ENCODE measurements at regions not wholly inside any gene's neighbourhood (a gene's known extent, or its start where the extent isn't known, plus 50 kb on each side); places are given as distances from the start of the nearest gene placed in this dataset.

DNA sequence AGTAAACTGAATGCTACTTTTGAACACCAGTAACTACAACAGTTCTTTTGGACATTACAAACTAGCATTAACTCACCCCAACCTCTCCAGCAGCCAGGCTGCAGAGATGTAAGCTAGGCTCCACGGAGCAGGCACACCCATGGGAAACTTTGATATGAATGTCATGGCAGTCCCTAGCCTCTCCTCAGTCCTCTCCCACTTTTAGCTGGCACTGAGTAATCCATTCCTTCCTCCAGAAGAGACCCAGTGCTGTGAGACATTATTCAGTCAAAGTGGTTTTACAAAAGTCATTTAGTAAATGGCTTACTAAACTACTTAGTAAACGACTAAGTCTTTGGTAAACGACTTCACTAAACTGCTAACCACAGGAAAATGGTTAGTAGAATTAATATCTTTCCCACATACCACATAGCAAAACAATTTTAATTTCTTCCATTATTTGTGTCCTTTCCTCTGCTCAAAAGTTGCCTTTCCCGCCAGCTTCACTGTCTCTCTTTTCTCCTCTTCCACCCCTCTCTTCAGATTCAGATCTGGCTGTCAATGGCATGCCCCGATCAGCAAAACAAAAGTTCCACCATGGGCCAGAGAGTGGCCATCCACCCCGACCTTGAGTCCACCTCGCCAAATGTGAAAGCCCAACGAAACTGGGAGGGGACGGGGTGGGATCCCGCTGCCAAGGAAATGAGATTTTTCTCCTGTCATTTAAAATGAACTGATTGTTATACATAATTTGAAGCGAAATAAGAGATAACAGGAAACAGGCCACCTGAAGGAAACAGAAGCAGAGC is 67.5 kb upstream of the TJP1 start:
- Histone ChIP-seq H3K4me1 (no peaks in the 10 kb centered on the region), H3K27ac (no peak overlapping the region), H3K36me3 (no peaks in the 10 kb centered on the region), H3K27me3 (no peaks in the 10 kb centered on the region), H3K9me3 (no peaks in the 10 kb centered on the region), H3K4me3 (no peak overlapping the region)
- DNase-seq, result no peak
- TF ChIP-seq, protein P1, sequence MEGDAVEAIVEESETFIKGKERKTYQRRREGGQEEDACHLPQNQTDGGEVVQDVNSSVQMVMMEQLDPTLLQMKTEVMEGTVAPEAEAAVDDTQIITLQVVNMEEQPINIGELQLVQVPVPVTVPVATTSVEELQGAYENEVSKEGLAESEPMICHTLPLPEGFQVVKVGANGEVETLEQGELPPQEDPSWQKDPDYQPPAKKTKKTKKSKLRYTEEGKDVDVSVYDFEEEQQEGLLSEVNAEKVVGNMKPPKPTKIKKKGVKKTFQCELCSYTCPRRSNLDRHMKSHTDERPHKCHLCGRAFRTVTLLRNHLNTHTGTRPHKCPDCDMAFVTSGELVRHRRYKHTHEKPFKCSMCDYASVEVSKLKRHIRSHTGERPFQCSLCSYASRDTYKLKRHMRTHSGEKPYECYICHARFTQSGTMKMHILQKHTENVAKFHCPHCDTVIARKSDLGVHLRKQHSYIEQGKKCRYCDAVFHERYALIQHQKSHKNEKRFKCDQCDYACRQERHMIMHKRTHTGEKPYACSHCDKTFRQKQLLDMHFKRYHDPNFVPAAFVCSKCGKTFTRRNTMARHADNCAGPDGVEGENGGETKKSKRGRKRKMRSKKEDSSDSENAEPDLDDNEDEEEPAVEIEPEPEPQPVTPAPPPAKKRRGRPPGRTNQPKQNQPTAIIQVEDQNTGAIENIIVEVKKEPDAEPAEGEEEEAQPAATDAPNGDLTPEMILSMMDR (IDR thresholded peaks at IDR 0.05), result no peak
- TF ChIP-seq POLR2A (IDR thresholded peaks at IDR 0.05), result no peak

DNA sequence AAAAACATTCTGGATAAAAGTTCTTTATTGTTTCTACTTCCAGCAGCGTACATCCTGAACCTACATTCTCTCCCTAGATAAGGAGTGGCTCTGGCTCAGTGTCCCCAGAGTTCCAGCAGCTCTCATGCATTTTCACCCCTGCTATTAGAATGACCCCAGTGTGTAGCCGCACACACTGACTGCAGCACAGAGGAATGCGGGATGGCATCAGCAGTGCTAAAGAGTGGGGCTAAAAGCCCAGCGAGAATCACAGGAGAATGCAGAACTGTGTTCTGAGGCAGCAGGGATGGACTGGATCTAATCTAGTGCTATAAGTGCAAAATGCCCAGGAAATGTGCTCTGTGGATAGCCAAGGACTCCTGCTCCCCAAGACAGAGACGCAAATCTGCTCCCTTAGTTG is 66.4 kb upstream of the TJP1 start:
- no peak overlapping the region for H3K4me3 ChIP-seq

DNA sequence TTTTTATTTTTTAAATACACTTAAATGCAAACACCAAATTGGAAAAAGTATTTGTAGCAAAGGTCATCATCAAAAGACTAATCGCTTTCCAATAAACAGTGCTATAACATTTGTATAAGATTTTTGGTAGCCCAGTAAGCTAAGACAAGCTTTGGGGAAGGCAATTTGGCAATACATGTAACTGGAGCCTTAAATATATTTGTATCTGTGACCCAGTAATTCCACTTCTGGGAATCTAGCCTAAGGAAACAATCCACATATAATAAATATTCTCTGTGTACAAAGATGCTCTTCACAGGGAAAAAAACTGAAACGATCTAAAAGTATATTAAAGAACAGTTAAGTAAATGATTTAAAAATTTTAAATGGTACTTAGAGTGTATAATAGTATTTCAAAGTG is 65.5 kb upstream of the TJP1 start:
- TF ChIP-seq, protein P1 (IDR thresholded peaks at IDR 0.05), result no peak
- no peak for TF ChIP-seq POLR2A (IDR thresholded peaks at IDR 0.05)
- DNase-seq, result no peak
- Histone ChIP-seq H3K27me3 (no peaks in the 10 kb centered on the region), H3K4me1 (no peaks in the 10 kb centered on the region), H3K4me3 (no peak overlapping the region), H3K36me3 (no peaks in the 10 kb centered on the region), H3K9me3 (no peaks in the 10 kb centered on the region), H3K27ac (no peak overlapping the region)

More for the DNA sequence above, 66.4 kb upstream of the TJP1 start:
- Histone ChIP-seq H3K27me3 (no peaks in the 10 kb centered on the region), H3K4me1 (no peaks in the 10 kb centered on the region), H3K9me3 (no peaks in the 10 kb centered on the region), H3K27ac (no peak overlapping the region), H3K36me3 (no peaks in the 10 kb centered on the region)
- DNase-seq, result no peak
- TF ChIP-seq POLR2A (IDR thresholded peaks at IDR 0.05), result no peak
- TF ChIP-seq, protein P1 (IDR thresholded peaks at IDR 0.05), result no peak

DNA sequence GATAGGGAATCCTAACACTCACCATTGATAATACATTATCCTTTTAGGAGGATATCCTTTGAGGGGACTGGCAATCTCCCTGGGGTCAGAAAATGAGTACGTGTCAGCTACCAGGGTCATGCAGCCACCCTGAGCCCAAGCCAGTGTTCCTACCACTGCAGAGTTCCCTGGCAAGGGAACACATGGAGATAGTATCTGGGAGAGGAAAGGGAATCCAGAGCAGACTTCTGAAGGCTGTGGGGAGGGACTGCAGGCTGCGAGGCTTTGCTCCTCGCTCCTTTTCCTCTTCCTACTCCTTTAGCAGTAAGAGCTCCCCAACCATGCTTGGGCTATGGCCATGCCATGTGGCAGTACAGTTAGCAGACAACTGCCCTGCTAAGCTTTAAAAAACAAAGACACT is 62.9 kb upstream of the TJP1 start:
- Histone ChIP-seq H3K9me3 (no peaks in the 10 kb centered on the region), H3K27ac (no peak overlapping the region)
- DNase-seq, result no peak

DNA sequence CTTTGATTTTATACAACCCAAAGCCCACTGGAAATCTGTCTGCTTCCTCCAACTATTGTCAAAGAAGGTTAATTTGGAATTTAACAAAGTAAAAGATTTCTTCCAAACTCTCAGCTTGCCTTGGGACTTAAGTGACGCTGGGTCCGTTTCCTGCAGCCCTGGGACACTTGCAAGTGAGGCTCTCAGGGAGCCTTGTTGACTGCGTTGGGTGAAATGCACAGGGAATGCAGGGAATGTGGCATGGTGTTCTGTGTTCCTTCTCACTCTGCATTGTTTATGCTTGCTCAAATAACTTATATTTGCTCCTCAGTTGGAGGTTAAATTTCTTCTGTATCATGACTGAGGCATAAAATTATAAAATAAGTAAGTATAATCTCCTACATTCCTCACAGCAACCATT is 60.9 kb upstream of the TJP1 start:
- Histone ChIP-seq H3K9me3 (no peaks in the 10 kb centered on the region), H3K36me3 (no peaks in the 10 kb centered on the region), H3K4me3 (no peak overlapping the region), H3K27ac (peak overlapping the region in 1 of 4 donors; percentile 3), H3K27me3 (no peaks in the 10 kb centered on the region), H3K4me1 (no peaks in the 10 kb centered on the region)
- TF ChIP-seq, protein P1 (IDR thresholded peaks at IDR 0.05), result no peak
- no peak for TF ChIP-seq POLR2A (IDR thresholded peaks at IDR 0.05)
- no peak for DNase-seq

More for the DNA sequence above, 62.9 kb upstream of the TJP1 start:
- TF ChIP-seq, protein P1 (IDR thresholded peaks at IDR 0.05), result no peak
- TF ChIP-seq POLR2A (IDR thresholded peaks at IDR 0.05), result no peak
- no peaks in the 10 kb centered on the region for H3K4me1 ChIP-seq
- H3K4me3 ChIP-seq, result no peak overlapping the region
- H3K27me3 ChIP-seq, result no peaks in the 10 kb centered on the region
- H3K36me3 ChIP-seq, result no peaks in the 10 kb centered on the region

Measured in Peyer's patch (tissue), 4 donors.